Heart left ventricle (tissue), 13 donors: ENCODE measurements at regions not wholly inside any gene's neighbourhood (a gene's known extent, or its start where the extent isn't known, plus 50 kb on each side); places are given as distances from the start of the nearest gene placed in this dataset.

Experiments
- POLR2A ChIP-seq, 2 donors: fragments of 450-650 bp; IDR thresholded peaks; one replicate each; pipeline ENCODE4 v1.6.1; 2017; ENCODE audit warnings: antibody characterized with exemption in 2 of 2, mild to moderate bottlenecking in 2 of 2, moderate library complexity in 2 of 2
- TF ChIP-seq, protein P1 (sequence below), 12 donors: fragments of 200-600 bp; sonication (generic) in 4 of 12; IDR thresholded peaks; one replicate each; pipeline versions ENCODE4 v1.5.0 to v1.8.0; 2018 to 2022; ENCODE audit warnings: antibody characterized with exemption in 12 of 12, mild to moderate bottlenecking in 5 of 12
- donor health status: ischemic (EF 13 %, LVEDD 7.1; RV severe dilation, severe dysfunction).
- donor health status: DM: no; HTN: yes; CAD: no.
- donor health status: DM: no; HTN: no; CAD: no.
- donor health status: ischemic (EF 25% LVEDD 6.9; RV normal size, moderate dysfunction).
- donor health status: ischemic (EF 25% LVEDD 5.7; RV mildly dilated, moderate dysfunction).
- donor health status: ischemic (EF 35%, LVEDD 5.7; RV mildly dilated, moderate dysfunction).
- donor health status: nonischemic (EF 11% LVEDD 7.7; RV severe dilation, severe dysfunction).
- donor health status: DM: yes; HTN: yes; CAD: no.
- donor health status: PGD.
- donor health status: ischemic (EF 29% LVEDD 5.4; RV normal size, mild dysfunction).
- donor health status: nonischemic (EF 23%, LVEDD 6.1; RV moderate dilation, normal function).

DNA sequence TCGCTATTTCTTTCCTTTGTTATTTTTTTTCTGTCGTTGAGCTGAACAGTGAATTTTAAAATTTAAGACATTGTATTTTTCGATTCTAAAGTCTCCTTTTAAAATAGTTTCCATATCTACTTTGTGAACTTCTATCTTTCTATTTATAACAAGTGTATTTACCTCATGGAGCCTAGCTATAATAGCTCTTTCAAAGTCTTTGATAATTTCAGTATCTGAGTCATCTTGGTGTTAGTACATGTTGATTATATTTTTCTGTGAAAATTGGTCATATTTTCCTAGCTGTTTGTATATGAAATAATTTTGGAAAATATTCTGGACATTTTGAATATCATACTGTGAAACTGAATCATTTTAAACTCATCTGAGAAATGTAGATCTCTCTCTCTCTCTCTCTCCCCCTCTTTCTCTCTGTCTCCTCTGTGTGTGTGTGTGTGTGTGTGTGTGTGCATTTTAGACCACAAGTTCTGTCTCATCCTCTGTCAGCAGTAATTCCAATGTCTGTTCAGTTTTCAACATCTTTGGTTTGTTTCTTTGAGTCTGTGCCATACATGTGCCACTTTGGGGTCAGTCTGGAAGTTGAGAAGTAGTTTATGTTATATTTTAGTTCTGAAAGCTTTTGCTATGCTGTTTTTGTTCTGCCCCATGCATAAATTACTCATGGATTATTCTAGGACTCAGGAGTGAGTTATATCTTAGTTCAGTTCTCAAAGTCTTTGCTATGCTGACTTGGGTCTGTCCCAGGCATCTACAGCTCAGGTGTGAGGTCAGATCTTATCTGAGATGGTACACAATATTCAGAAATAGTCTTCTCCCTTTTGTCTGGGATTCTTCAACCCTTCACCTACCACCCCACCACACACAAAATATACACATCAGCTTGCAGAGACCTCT is 366.4 kb upstream of the CASK start:
- TF ChIP-seq, protein P1, sequence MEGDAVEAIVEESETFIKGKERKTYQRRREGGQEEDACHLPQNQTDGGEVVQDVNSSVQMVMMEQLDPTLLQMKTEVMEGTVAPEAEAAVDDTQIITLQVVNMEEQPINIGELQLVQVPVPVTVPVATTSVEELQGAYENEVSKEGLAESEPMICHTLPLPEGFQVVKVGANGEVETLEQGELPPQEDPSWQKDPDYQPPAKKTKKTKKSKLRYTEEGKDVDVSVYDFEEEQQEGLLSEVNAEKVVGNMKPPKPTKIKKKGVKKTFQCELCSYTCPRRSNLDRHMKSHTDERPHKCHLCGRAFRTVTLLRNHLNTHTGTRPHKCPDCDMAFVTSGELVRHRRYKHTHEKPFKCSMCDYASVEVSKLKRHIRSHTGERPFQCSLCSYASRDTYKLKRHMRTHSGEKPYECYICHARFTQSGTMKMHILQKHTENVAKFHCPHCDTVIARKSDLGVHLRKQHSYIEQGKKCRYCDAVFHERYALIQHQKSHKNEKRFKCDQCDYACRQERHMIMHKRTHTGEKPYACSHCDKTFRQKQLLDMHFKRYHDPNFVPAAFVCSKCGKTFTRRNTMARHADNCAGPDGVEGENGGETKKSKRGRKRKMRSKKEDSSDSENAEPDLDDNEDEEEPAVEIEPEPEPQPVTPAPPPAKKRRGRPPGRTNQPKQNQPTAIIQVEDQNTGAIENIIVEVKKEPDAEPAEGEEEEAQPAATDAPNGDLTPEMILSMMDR (IDR thresholded peaks at IDR 0.05) = no peak
- no peak for TF ChIP-seq POLR2A (IDR thresholded peaks at IDR 0.05)
